Smooth muscle cell (in vitro differentiated cells): ENCODE measurements at regions not wholly inside any gene's neighbourhood (a gene's known extent, or its start where the extent isn't known, plus 50 kb on each side); places are given as distances from the start of the nearest gene placed in this dataset.

ENCODE experiments used
- DNase-seq: peaks from one replicate; lab custom pipeline; 2025; ENCODE audit not compliant: unreplicated experiment; lab: John Stamatoyannopoulos, UW
- H2AFZ ChIP-seq: fragments of 200-600 bp; sonication (generic); 2 replicates; pipeline ENCODE4 v1.6.0; 2016; ENCODE audit warnings: antibody characterized with exemption, low read depth, mild to moderate bottlenecking
- H3F3A ChIP-seq: fragments of 200-600 bp; sonication (generic); 2 replicates; pipeline ENCODE4 v1.6.0; 2017; ENCODE audit warnings: antibody characterized with exemption, low read depth
- H3K27ac ChIP-seq: fragments of 200-600 bp; sonication (generic); 2 replicates; pipeline ENCODE4 v1.5.1; 2016; ENCODE audit warnings: low read depth, mild to moderate bottlenecking
- H3K27me3 ChIP-seq: fragments of 200-600 bp; sonication (generic); 2 replicates; pipeline ENCODE4 v1.6.1; 2016; ENCODE audit warnings: low read depth, mild to moderate bottlenecking
- H3K36me3 ChIP-seq: fragments of 200-600 bp; sonication (generic); 2 replicates; pipeline ENCODE4 v1.5.1; 2016; ENCODE audit warnings: low read depth
- H3K4me1 ChIP-seq: fragments of 200-600 bp; sonication (generic); 2 replicates; pipeline ENCODE4 v1.5.1; 2016; ENCODE audit warnings: low read depth
- H3K4me2 ChIP-seq: fragments of 200-600 bp; sonication (generic); 2 replicates; pipeline ENCODE4 v1.6.0; 2016; ENCODE audit warnings: mild to moderate bottlenecking
- H3K4me3 ChIP-seq: fragments of 200-600 bp; sonication (generic); 2 replicates; pipeline ENCODE4 v1.5.1; 2016; ENCODE audit warnings: mild to moderate bottlenecking
- H3K79me2 ChIP-seq: fragments of 200-600 bp; sonication (generic); 2 replicates; pipeline ENCODE4 v1.6.0; 2016; ENCODE audit warnings: low read depth, mild to moderate bottlenecking
- H3K9ac ChIP-seq: fragments of 200-600 bp; sonication (generic); 2 replicates; pipeline ENCODE4 v1.6.0; 2016; ENCODE audit warnings: low read depth
- H3K9me3 ChIP-seq: fragments of 200-600 bp; sonication (generic); replicated peaks from 2 replicates; pipeline ENCODE4 v1.5.1; 2016; ENCODE audit warnings: low read depth
- H4K20me1 ChIP-seq: fragments of 200-600 bp; sonication (generic); 2 replicates; pipeline ENCODE4 v1.6.0; 2016; ENCODE audit warnings: low read depth
- CTCF ChIP-seq: fragments of 200-600 bp; sonication (generic); IDR thresholded peaks from 2 replicates; pipeline ENCODE4 v1.5.1; 2017; ENCODE audit warnings: borderline replicate concordance, mild to moderate bottlenecking, antibody characterized with exemption; ENCODE audit not compliant: insufficient read depth, poor library complexity, severe bottlenecking
- WGBS: methylation state at CpG from one replicate; pipeline ENCODE4 v1.1.7; 2016; ENCODE audit warnings: low lambda C conversion rate; 5-methylcytosine and 5-hydroxymethylcytosine counted together

- Histone ChIP-seq H3K9me3 (no peaks in the 10 kb centered on the region), H3K36me3 (no peaks in the 10 kb centered on the region), H2AFZ (no peak overlapping the region), H3K9ac (no peak overlapping the region), H3F3A (no peaks in the 10 kb centered on the region), H3K4me3 (no peak overlapping the region), H3K27me3 (no peaks in the 10 kb centered on the region), H3K4me1 (no peaks in the 10 kb centered on the region), H3K4me2 (no peak overlapping the region), H4K20me1 (no peaks in the 10 kb centered on the region), H3K27ac (no peak overlapping the region), H3K79me2 (no peaks in the 10 kb centered on the region)
- no peak for TF ChIP-seq CTCF
- DNase-seq: no peak
- WGBS: 90% methylated on average over 7 of the region's 7 CpGs
Observed at GRCh38 chr4:157574606-157575005, 354.1 kb downstream of the GRIA2 start.

- H3K9me3 ChIP-seq: no peaks in the 10 kb centered on the region
- no peak overlapping the region for H3K4me2 ChIP-seq
- H3K4me1 ChIP-seq: no peaks in the 10 kb centered on the region
- WGBS: 80% methylated on average over 3 of the region's 3 CpGs
- no peak overlapping the region for H2AFZ ChIP-seq
- DNase-seq: no peak
- H3K4me3 ChIP-seq: no peak overlapping the region
- no peaks in the 10 kb centered on the region for H3K79me2 ChIP-seq
- H3K36me3 ChIP-seq: no peaks in the 10 kb centered on the region
- H3K9ac ChIP-seq: no peak overlapping the region
- no peak for TF ChIP-seq CTCF
- H4K20me1 ChIP-seq: no peaks in the 10 kb centered on the region
- H3K27me3 ChIP-seq: no peaks in the 10 kb centered on the region
- no peaks in the 10 kb centered on the region for H3F3A ChIP-seq
- no peak overlapping the region for H3K27ac ChIP-seq
Observed at GRCh38 chr4:157572951-157573350, 352.4 kb downstream of the GRIA2 start.

GRCh38 chr4:157572284-157572683, 351.8 kb downstream of the GRIA2 start:
- no peak overlapping the region for H3K9ac ChIP-seq
- no peak for TF ChIP-seq CTCF
- no peaks in the 10 kb centered on the region for H3K27me3 ChIP-seq
- H4K20me1 ChIP-seq: no peaks in the 10 kb centered on the region
- no peak for DNase-seq
- H3K9me3 ChIP-seq: no peaks in the 10 kb centered on the region
- H3K79me2 ChIP-seq: no peaks in the 10 kb centered on the region
- H3K4me1 ChIP-seq: no peaks in the 10 kb centered on the region
- no peak overlapping the region for H2AFZ ChIP-seq
- H3K36me3 ChIP-seq: no peaks in the 10 kb centered on the region
- H3K4me3 ChIP-seq: no peak overlapping the region
- no peaks in the 10 kb centered on the region for H3F3A ChIP-seq
- no peak overlapping the region for H3K27ac ChIP-seq
- H3K4me2 ChIP-seq: no peak overlapping the region
- 91% methylated on average over 2 of the region's 2 CpGs for whole genome bisulfite sequencing

- Histone ChIP-seq H3K4me3 (no peak overlapping the region), H3K27ac (no peak overlapping the region), H4K20me1 (no peaks in the 10 kb centered on the region), H2AFZ (no peak overlapping the region), H3K9ac (no peak overlapping the region), H3K4me2 (no peak overlapping the region), H3K79me2 (no peaks in the 10 kb centered on the region), H3F3A (no peaks in the 10 kb centered on the region), H3K9me3 (no peaks in the 10 kb centered on the region), H3K27me3 (no peaks in the 10 kb centered on the region), H3K4me1 (no peaks in the 10 kb centered on the region), H3K36me3 (no peaks in the 10 kb centered on the region)
- no peak for DNase-seq
- no peak for TF ChIP-seq CTCF
- WGBS: 77% methylated on average over 2 of the region's 2 CpGs
Observed at GRCh38 chr4:157564771-157565170, 344.2 kb downstream of the GRIA2 start.
